ENCODE measurements at regions not wholly inside any gene's neighbourhood (a gene's known extent, or its start where the extent isn't known, plus 50 kb on each side); places are given as distances from the start of the nearest gene placed in this dataset.

DNA sequence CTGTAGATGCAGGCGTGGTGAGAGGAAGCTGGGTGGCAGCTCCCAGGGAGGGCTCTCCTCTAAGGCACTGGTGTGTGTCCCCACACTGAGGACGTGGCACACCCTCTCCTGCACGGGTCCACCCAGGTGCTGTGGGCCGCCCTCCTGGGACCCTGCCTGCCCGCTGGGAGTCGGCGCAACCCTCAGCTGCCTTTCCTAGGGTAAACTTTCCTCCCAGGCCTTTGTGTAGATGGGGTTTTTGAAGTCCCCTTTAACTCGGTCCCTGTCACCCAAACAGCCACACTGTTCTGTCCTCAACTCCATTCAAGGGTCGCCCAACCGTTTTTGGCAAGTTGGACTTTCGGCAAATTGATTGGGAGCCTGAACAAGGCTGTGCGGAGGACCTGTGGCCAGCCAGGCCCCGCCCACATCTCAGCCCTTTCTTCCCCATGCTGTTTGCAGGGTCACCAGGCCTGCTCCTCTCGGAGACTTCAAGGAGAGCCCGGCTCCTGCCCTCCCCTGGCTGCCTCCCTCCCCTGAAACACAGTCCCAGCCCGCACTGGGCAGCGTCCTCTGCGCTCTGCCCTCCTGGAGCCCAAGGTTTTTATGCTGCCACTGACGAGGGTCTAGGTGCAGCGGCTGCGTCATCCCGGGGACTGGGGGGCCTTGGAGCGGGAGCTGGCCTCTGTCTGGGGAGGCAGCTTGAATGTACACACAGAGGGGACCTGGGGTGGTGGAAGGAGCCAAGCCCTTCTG, 1126.2 kb downstream of the BRD1 start:
- 88% methylated on average over 23 of the region's 23 CpGs for WGBS (ENCODE audit: insufficient coverage)
- no peak for DNase-seq

DNA sequence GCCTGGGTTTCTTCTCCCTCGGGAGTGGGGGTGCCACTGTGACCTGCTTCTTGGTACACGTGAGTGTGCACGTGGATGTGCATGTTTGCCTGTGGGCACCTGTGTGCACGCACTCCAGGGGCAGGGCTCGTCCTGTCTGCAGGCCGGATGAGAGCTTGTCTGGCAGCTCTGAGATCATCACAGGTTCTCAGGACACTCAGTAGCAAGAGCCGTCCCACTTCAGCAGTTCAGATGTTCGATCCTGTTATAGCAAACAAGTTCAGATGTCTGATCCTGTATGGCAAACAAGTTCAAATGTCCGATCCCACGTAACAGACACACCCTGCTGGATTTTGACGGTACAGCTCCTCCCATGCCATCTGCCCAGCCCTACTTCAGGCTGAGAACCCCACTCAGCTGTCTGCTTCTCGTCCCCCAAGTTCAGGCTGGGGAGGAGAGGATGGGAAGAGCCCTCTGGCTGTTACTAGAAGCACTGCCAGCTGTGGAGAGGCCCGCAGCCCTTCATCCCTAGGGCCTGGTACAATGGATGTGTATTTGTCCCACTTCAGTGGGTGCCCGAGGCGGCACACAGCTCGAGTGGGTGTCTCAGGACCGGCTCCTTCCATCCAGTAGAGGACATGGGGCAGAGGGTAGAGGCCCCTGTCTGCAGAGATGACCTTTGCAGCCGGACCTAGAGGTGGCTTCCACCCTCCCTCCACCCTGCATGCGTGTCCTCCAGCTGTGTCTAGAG, 1126.9 kb downstream of the BRD1 start:
- no peaks in the 10 kb centered on the region for H3K4me1 ChIP-seq (ENCODE audit: control insufficient read depth, insufficient read depth, low read length)
- no peaks in the 10 kb centered on the region for H3K36me3 ChIP-seq (ENCODE audit: control insufficient read depth, insufficient read depth, low read length)
- Mint-ChIP-seq H3K4me3 (no peak overlapping the region), H3K4me1 (no peaks in the 10 kb centered on the region), H3K9me3 (no peaks in the 10 kb centered on the region), H3K36me3 (no peaks in the 10 kb centered on the region), H3K27me3 (ENCODE audit: low read depth in 2 of 2) (no peaks in the 10 kb centered on the region), H3K27ac (no peak overlapping the region)
- H3K27ac ChIP-seq (ENCODE audit: low read length) = no peak overlapping the region
- WGBS (ENCODE audit: insufficient coverage) = 87% methylated on average over 19 of the region's 19 CpGs
- ATAC-seq (no peak), DNase-seq (no peak)
- no peak overlapping the region for H3K4me3 ChIP-seq (ENCODE audit: low read length)
- intact Hi-C loops (cut with micrococcal nuclease) = no loop called here
- TF ChIP-seq, protein P1, sequence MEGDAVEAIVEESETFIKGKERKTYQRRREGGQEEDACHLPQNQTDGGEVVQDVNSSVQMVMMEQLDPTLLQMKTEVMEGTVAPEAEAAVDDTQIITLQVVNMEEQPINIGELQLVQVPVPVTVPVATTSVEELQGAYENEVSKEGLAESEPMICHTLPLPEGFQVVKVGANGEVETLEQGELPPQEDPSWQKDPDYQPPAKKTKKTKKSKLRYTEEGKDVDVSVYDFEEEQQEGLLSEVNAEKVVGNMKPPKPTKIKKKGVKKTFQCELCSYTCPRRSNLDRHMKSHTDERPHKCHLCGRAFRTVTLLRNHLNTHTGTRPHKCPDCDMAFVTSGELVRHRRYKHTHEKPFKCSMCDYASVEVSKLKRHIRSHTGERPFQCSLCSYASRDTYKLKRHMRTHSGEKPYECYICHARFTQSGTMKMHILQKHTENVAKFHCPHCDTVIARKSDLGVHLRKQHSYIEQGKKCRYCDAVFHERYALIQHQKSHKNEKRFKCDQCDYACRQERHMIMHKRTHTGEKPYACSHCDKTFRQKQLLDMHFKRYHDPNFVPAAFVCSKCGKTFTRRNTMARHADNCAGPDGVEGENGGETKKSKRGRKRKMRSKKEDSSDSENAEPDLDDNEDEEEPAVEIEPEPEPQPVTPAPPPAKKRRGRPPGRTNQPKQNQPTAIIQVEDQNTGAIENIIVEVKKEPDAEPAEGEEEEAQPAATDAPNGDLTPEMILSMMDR (IDR thresholded peaks at IDR 0.05) = no peak
- H3K9me3 ChIP-seq (ENCODE audit: control insufficient read depth, insufficient read depth, low read length) = no peaks in the 10 kb centered on the region
- H3K27me3 ChIP-seq (ENCODE audit: control insufficient read depth, insufficient read depth, low read length) = no peaks in the 10 kb centered on the region

More for the DNA sequence above, 1126.2 kb downstream of the BRD1 start:
- Mint-ChIP-seq H3K36me3 (no peaks in the 10 kb centered on the region), H3K27ac (no peak overlapping the region), H3K4me3 (no peak overlapping the region), H3K4me1 (no peaks in the 10 kb centered on the region), H3K9me3 (no peaks in the 10 kb centered on the region), H3K27me3 (ENCODE audit: low read depth in 2 of 2) (no peaks in the 10 kb centered on the region)
- TF ChIP-seq, protein P1 (IDR thresholded peaks at IDR 0.05) = no peak
- intact Hi-C loops (cut with micrococcal nuclease) = no loop called here
- Histone ChIP-seq H3K9me3 (ENCODE audit: control insufficient read depth, insufficient read depth, low read length) (no peaks in the 10 kb centered on the region), H3K4me3 (ENCODE audit: low read length) (no peak overlapping the region), H3K27ac (ENCODE audit: low read length) (no peak overlapping the region), H3K4me1 (ENCODE audit: control insufficient read depth, insufficient read depth, low read length) (no peaks in the 10 kb centered on the region), H3K36me3 (ENCODE audit: control insufficient read depth, insufficient read depth, low read length) (no peaks in the 10 kb centered on the region), H3K27me3 (ENCODE audit: control insufficient read depth, insufficient read depth, low read length) (no peaks in the 10 kb centered on the region)
- ATAC-seq = no peak

DNA sequence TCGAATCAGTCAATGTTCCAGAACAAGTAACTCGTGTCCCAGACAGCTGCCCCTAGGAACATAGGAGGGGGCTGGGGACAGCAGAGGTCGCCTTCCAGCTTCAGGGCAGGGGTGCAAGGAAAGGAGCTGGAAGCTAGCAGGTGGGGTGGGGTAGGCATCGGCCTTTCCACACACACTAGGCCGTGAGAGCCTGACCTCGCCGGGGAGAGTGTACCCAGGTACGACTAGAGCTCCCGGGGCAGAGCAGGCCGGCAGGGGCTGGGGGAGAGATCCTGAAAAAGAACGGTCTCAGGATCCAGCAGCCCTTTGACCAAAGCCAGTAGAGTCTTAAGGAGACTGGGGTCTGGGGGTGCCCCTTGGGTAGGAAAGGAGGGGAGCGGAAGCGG, 1127.5 kb downstream of the BRD1 start:
- DNase-seq (no peak), ATAC-seq (no peak)
- no peaks in the 10 kb centered on the region for H3K4me1 Mint-ChIP-seq
- H3K27ac Mint-ChIP-seq = no peak overlapping the region
- no peaks in the 10 kb centered on the region for H3K9me3 Mint-ChIP-seq
- no peaks in the 10 kb centered on the region for H3K36me3 Mint-ChIP-seq
- WGBS (ENCODE audit: insufficient coverage) = 92% methylated on average over 13 of the region's 13 CpGs
- intact Hi-C loops (cut with micrococcal nuclease) = no loop called here
- H3K4me3 Mint-ChIP-seq = no peak overlapping the region
- TF ChIP-seq, protein P1 (IDR thresholded peaks at IDR 0.05) = no peak
- Histone ChIP-seq H3K4me1 (ENCODE audit: control insufficient read depth, insufficient read depth, low read length) (no peaks in the 10 kb centered on the region), H3K36me3 (ENCODE audit: control insufficient read depth, insufficient read depth, low read length) (no peaks in the 10 kb centered on the region), H3K27ac (ENCODE audit: low read length) (no peak overlapping the region), H3K4me3 (ENCODE audit: low read length) (no peak overlapping the region), H3K27me3 (ENCODE audit: control insufficient read depth, insufficient read depth, low read length) (no peaks in the 10 kb centered on the region), H3K9me3 (ENCODE audit: control insufficient read depth, insufficient read depth, low read length) (no peaks in the 10 kb centered on the region)
- no peaks in the 10 kb centered on the region for H3K27me3 Mint-ChIP-seq (ENCODE audit: low read depth in 2 of 2)
